ENCODE measurements at regions not wholly inside any gene's neighbourhood (a gene's known extent, or its start where the extent isn't known, plus 50 kb on each side); places are given as distances from the start of the nearest gene placed in this dataset.

- TF ChIP-seq CTCF (conservative IDR thresholded peaks at IDR 0.05; ENCODE audit: low read depth, low read length), result no peak
- TF ChIP-seq FOS (IDR thresholded peaks at IDR 0.05; ENCODE audit: low read depth, low read length), result no peak
- TF ChIP-seq CHD1 (IDR thresholded peaks at IDR 0.05; ENCODE audit: low read depth, low read length), result no peak
- TF ChIP-seq SMC3 (IDR thresholded peaks at IDR 0.05; ENCODE audit: low read depth, low read length), result no peak
- TF ChIP-seq POLR2A (IDR thresholded peaks at IDR 0.05; ENCODE audit: low read depth, low read length), result no peak
- no peak for TF ChIP-seq ELK1 (IDR thresholded peaks at IDR 0.05; ENCODE audit: borderline replicate concordance, low read depth, low read length)
- TF ChIP-seq USF2 (IDR thresholded peaks at IDR 0.05; ENCODE audit: low read depth, low read length), result no peak
- no peak for TF ChIP-seq MAFK (IDR thresholded peaks at IDR 0.05; ENCODE audit: low read depth, low read length)
- no peak for TF ChIP-seq RFX5 (IDR thresholded peaks at IDR 0.05; ENCODE audit: low read depth, low read length)
- no peak for TF ChIP-seq MXI1 (IDR thresholded peaks at IDR 0.05; ENCODE audit: borderline replicate concordance, low read depth, low read length)
- no peak for TF ChIP-seq RAD21 (IDR thresholded peaks at IDR 0.05; ENCODE audit: low read length)
- TF ChIP-seq CEBPB (IDR thresholded peaks at IDR 0.05; ENCODE audit: low read depth, low read length), result no peak
- no peak for TF ChIP-seq RCOR1 (IDR thresholded peaks at IDR 0.05; ENCODE audit: insufficient replicate concordance, low read length)
Measured at GRCh38 chr1:212225871-212226302, 59.3 kb upstream of the PPP2R5A start.
